ENCODE measurements at regions not wholly inside any gene's neighbourhood (a gene's known extent, or its start where the extent isn't known, plus 50 kb on each side); places are given as distances from the start of the nearest gene placed in this dataset.

DNA sequence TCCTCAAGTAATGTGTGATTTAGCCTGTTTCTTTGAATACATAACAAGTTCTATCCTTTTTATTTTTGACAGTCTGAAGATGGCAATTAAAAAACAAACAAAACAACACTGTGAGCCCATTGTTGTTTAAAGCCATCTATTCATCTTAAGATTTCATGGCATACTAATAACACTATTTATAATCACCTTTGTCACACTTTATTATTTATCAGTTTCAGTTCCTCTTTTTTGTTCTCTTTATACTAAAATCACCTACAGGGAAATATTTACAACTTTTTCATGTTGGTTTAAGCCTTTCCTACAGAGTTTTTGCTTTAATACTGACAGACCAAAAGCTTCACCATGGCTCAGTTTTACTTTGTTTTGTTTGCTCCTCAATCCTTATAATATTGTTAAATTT, 247.4 kb upstream of the CTSO start:
- no peak overlapping the region for H3K4me3 ChIP-seq
- no peaks in the 10 kb centered on the region for H3K27me3 ChIP-seq
- intact Hi-C loops (cut with DNase I): no loop called here

DNA sequence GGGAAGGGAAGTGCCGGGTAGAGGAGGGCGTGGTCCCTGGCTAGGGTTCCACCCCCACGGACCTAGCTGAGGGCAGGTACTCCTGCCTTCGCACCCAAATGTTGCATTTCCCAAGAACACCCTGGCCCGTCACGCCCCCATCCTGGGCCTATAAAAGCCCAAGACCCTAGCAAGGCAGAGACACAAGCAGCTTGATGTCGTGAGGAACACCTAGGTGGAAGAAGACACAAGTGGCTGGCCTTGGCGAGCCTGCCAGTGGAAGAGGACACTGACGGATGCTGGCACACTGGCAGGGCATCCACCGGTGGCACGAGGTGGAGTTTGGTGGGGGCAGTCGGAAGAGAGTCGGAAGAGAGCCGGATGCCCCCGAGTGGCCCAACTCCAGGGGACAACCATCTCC, 244.8 kb upstream of the CTSO start:
- no peak overlapping the region for H3K9ac ChIP-seq (ENCODE audit: low read depth in 2 of 2, low read length in 2 of 2)
- no peaks in the 10 kb centered on the region for H3K9me3 ChIP-seq
- no peak overlapping the region for H3K27ac ChIP-seq
- intact Hi-C loops (cut with DNase I): no loop called here
- no peaks in the 10 kb centered on the region for H3K27me3 ChIP-seq
- DNase-seq: no peak
- H3K36me3 ChIP-seq: no peaks in the 10 kb centered on the region
- H3K4me1 ChIP-seq: no peaks in the 10 kb centered on the region
- H3K4me3 ChIP-seq: no peak overlapping the region
- TF ChIP-seq CTCF (IDR thresholded peaks at IDR 0.05): no peak

More for the DNA sequence above, 247.4 kb upstream of the CTSO start:
- no peak for DNase-seq
- no peak overlapping the region for H3K27ac ChIP-seq
- H3K9me3 ChIP-seq: no peaks in the 10 kb centered on the region
- H3K36me3 ChIP-seq: no peaks in the 10 kb centered on the region
- TF ChIP-seq CTCF (IDR thresholded peaks at IDR 0.05): no peak
- no peak overlapping the region for H3K9ac ChIP-seq (ENCODE audit: low read depth in 2 of 2, low read length in 2 of 2)
- no peaks in the 10 kb centered on the region for H3K4me1 ChIP-seq

- Histone ChIP-seq H3K4me1 (no peaks in the 10 kb centered on the region), H3K36me3 (no peaks in the 10 kb centered on the region), H3K27ac (no peak overlapping the region), H3K9ac (ENCODE audit: low read depth in 2 of 2, low read length in 2 of 2) (no peak overlapping the region), H3K9me3 (no peaks in the 10 kb centered on the region), H3K4me3 (no peak overlapping the region), H3K27me3 (no peaks in the 10 kb centered on the region)
- TF ChIP-seq CTCF (IDR thresholded peaks at IDR 0.05): no peak
- DNase-seq: no peak
- intact Hi-C loops (cut with DNase I): no loop called here
Measured at GRCh38 chr4:156197216-156197615, 243.6 kb upstream of the CTSO start.

GRCh38 chr4:156196722-156197121, 243.1 kb upstream of the CTSO start:
- H3K4me1 ChIP-seq: no peaks in the 10 kb centered on the region
- H3K9me3 ChIP-seq: no peaks in the 10 kb centered on the region
- no peak overlapping the region for H3K4me3 ChIP-seq
- no peak for DNase-seq
- TF ChIP-seq CTCF (IDR thresholded peaks at IDR 0.05): no peak
- intact Hi-C loops (cut with DNase I): no loop called here
- no peaks in the 10 kb centered on the region for H3K36me3 ChIP-seq
- H3K27me3 ChIP-seq: no peaks in the 10 kb centered on the region
- H3K9ac ChIP-seq (ENCODE audit: low read depth in 2 of 2, low read length in 2 of 2): no peak overlapping the region
- no peak overlapping the region for H3K27ac ChIP-seq

DNA sequence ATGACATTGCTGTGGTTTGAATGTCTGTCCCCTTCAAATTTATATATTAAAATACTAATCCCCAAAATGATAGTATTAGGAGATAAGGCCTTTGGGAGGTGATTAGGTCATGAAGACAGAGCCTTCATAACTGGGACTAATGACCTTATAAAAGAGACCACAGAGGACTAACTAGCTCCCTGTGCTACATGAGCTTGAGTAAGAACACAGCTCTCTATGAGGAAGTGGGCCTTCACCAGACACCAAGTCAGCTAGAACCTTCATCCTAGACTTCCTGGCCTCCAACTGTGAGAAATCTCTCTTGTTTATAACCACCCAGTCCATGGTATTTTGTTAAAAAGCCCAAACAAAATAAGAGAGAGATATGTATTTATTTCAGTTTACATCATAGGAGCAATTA, 242.2 kb upstream of the CTSO start:
- no peaks in the 10 kb centered on the region for H3K27me3 ChIP-seq
- intact Hi-C loops (cut with DNase I): no loop called here
- no peaks in the 10 kb centered on the region for H3K9me3 ChIP-seq
- no peak overlapping the region for H3K27ac ChIP-seq
- H3K4me3 ChIP-seq: no peak overlapping the region
- H3K4me1 ChIP-seq: no peaks in the 10 kb centered on the region
- no peak for DNase-seq
- no peak for TF ChIP-seq CTCF (IDR thresholded peaks at IDR 0.05)
- no peaks in the 10 kb centered on the region for H3K36me3 ChIP-seq
- no peak overlapping the region for H3K9ac ChIP-seq (ENCODE audit: low read depth in 2 of 2, low read length in 2 of 2)

DNA sequence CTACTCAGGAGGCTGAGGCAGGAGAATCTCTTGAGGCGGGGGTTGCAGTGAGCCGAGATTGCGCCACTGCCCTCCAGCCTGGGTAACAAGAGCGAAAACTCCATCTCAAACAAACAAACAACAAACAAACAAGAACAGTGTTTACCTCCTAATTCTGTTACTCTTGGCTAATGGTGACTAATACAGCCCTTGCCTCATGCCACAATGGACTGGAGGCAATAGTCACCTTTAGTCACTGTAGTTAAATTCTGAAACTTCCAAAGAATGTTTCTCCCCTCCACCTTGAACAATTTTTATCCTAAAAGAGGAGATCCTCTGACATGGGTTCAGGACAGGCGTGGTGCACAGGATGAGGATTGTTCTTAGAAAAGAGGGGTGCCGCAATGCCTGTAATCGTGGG, 241.2 kb upstream of the CTSO start:
- intact Hi-C loops (cut with DNase I): no loop called here
- H3K4me1 ChIP-seq: no peaks in the 10 kb centered on the region
- DNase-seq: no peak
- TF ChIP-seq CTCF (IDR thresholded peaks at IDR 0.05): no peak
- H3K36me3 ChIP-seq: no peaks in the 10 kb centered on the region
- no peaks in the 10 kb centered on the region for H3K9me3 ChIP-seq
- H3K27ac ChIP-seq: no peak overlapping the region
- H3K4me3 ChIP-seq: no peak overlapping the region
- H3K9ac ChIP-seq (ENCODE audit: low read depth in 2 of 2, low read length in 2 of 2): no peak overlapping the region
- H3K27me3 ChIP-seq: no peaks in the 10 kb centered on the region
